HuH-7.5 (cell line): ENCODE measurements at regions not wholly inside any gene's neighbourhood (a gene's known extent, or its start where the extent isn't known, plus 50 kb on each side); places are given as distances from the start of the nearest gene placed in this dataset.
"Not testable (repeated sequence)": the region's sequence is repeated elsewhere in the genome, so short reads cannot be mapped to it uniquely, and the experiment has no call there.

Experiments
- DNase-seq: peaks from one replicate; pipeline ENCODE4 v3.0.0; 2011; ENCODE audit warnings: low spot score

DNA sequence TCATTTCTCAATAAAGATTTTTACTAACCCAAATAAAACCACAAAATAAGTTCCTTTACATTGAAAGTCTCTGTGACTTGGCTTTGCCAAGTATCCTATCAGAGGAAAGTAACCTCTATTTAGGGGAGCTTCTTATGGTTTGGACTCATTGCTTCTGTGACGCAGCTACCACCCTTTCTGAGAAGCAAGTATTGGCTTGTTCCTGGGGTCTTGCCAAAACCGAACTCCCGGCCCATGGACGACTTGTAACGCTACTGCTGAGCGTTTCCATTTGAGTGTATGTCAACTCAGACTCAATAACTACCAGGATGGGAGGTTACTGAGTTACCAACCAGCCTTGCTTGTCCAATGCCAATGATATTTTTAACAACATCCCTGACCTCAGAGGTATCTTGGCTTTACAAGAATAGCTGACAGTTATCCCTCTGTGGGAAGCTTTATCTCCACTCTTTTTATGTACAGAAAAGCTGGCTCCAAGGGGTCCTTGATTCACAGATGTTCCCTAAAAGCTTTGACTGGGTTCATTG, 911.9 kb downstream of the TTLL7 start:
- no peak for DNase-seq

- DNase-seq = no peak
Observed at GRCh38 chr1:83086346-83086745, 912.6 kb downstream of the TTLL7 start.

- no peak for DNase-seq
Observed at GRCh38 chr1:83083589-83084224, 915.2 kb downstream of the TTLL7 start.

DNA sequence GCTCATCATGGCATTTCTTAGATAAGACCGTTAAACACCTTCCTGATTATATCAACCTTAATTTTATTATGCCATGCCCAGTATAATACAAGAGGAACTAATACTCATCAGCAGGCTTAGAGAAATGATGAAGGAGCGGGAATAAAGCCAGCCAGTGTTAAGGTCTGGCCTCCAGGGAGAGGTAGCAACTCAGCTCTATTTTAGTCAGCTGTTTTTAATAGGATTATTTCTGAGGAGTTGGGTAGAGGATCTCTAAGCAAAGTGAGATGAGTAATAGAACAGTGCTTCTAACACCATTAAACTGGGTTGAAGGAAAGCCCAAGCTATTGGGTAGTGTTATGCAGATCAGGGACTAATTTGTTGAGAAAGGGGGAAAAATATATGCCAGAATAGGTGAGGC, 921.5 kb downstream of the TTLL7 start:
- no peak for DNase-seq

DNA sequence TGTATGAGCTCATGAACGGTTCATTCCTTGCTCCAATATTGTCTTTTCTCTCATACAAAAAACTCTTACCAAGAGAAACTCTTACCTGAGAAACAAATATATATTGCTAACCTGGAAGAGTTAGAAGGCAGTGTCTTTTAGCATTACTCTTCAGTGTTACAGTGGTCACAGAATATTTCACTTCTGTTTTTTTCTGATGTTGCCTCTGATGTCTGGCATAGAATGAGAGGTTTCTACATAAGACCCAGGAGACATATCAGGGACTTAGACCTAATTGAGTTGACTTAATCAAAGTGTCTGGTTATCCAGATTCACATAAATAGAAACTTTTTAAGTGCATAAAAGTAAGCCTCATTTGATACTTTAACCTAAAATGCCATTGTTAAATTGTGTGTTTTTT, 923.8 kb downstream of the TTLL7 start:
- no peak for DNase-seq

GRCh38 chr1:83067954-83068353, 931.0 kb downstream of the TTLL7 start:
- no peak for DNase-seq

GRCh38 chr1:83065952-83066727, 932.8 kb downstream of the TTLL7 start:
- no peak for DNase-seq

- no peak for DNase-seq
Observed at GRCh38 chr1:83064589-83065242, 934.2 kb downstream of the TTLL7 start.

GRCh38 chr1:83060651-83061390, 938.1 kb downstream of the TTLL7 start:
- DNase-seq = no peak

DNA sequence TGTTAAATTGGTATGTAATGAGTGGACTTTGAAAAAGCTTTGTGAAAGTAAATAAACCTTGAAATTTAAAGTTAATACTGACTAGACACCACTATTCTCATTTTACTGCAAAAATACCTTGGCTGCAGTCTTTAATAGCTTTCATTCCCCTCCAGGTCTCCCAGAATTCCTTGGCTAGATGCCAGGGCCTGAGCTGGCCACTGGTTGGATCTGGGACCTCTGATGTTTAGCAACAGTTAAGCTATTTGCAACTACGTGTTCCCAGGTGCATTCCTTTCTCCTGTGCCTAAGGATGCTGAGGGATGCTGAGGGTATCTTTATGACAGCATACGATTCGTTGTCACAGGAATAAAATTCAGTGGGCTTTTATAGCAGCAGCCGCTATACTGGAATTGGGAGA, 938.7 kb downstream of the TTLL7 start:
- DNase-seq = no peak

GRCh38 chr1:83058327-83058726, 940.6 kb downstream of the TTLL7 start:
- DNase-seq = no peak

DNA sequence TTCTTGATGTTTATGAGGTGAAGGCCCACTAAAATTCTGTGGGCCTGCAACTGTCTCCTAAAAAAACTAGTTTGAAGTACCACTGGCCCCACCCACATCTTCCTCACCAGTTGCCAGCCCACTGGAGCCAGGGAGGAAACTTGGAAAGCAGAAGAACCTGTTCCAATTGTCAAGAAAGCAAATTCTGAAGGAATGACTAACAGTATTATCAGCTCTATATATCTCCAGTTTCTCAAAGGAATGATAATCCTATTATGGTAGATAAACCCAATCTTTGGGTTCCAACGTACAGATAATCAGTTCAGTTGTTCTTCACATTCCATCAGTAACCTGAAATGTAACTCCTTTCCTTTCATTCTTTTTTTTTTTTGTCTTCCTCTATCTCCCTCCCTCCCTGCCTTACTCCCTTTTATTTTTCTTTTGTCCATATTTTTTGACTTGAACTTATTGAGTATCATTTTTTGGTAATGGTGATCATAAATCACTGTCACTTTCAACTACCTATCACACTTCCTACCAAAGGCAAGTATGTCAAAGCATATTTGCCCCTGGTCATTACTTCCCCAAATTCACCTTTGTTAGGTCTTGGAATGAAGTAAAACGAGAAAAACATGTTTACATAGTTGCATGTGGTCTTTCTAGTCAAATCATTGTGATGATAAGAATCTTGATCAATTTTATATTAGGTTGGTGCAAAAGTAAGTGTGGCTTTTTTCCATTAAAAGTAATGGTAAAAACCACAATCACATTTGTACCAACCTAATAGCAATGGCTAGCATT, 943.4 kb downstream of the TTLL7 start:
- DNase-seq = no peak

GRCh38 chr1:83053446-83053845, 945.5 kb downstream of the TTLL7 start:
- DNase-seq = no peak

- DNase-seq = no peak
Observed at GRCh38 chr1:83052865-83053264, 946.1 kb downstream of the TTLL7 start.

DNA sequence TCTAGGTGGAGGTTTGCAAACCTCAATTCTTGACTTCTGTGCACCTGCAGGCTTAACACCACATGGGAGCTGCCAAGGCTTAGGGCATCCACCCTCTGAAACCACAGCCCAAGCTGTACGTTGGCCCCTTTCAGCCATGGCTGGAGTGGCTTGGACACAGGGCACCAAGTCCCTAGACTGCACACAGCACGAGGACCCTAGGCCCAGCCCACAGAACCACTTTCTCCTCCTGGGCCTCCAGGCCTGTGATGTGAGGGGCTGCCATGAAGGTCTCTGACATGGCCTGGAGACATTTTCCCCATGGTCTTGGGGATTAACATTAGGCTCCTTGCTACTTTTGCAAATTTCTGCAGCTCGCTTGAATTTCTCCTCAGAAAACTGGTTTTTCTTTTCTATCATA, 947.9 kb downstream of the TTLL7 start:
- not testable (repeated sequence) for DNase-seq

DNA sequence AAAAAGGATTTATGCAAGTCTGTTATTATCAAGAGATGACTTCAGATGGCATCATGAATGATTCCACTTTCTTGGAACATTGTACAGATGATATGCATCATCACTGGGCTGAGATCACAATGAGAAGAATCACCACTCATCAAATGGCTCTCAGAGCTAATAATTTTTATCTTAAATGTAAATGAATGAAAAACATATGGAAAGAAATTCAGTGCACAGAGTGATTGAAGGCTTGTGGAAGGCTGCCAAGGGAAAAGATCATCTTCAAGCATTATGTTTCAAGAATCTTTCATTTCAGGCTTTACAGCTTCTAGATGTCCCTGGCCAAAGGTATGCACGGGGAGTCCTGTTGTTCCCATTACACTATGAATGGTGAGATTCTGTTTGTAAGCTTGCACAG, 955.7 kb downstream of the TTLL7 start:
- DNase-seq = no peak

DNA sequence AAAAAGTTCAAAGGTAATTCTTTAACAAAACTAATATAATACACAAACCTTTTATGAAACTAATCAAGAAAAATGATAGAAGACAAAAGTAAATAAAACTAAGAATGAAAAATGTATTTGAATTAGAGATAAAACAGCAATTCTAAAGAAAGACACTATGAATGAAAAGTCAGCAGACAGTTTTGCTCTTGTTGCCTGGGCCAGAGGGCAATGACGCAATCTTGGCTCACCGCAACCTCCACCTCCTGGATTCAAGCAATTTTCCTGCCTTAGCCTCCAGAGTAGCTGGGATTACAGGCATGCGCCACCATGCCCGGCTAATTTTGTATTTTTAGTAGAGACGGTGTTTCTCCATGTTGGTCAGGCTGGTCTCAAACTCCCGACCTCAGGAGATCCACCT, 959.8 kb downstream of the TTLL7 start:
- not testable (repeated sequence) for DNase-seq

DNA sequence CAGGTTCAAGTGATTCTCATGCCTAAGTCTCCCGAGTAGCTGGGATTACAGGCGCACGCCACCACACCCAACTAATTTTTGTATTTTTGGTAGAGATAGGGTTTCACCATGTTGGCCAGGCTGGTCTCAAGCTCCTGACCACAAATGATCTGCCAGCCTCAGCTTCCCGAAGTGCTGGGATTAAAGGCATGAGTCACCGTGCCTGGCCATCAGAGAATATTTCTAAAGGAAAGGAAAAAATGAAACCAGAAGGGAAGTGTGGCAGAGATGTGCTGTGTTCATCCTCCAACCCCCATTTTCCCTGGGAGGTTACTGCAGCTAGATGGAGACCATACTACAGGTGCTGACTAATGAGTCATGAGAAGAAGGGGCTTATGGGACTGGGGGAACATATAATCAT, 964.1 kb downstream of the TTLL7 start:
- no peak for DNase-seq

DNA sequence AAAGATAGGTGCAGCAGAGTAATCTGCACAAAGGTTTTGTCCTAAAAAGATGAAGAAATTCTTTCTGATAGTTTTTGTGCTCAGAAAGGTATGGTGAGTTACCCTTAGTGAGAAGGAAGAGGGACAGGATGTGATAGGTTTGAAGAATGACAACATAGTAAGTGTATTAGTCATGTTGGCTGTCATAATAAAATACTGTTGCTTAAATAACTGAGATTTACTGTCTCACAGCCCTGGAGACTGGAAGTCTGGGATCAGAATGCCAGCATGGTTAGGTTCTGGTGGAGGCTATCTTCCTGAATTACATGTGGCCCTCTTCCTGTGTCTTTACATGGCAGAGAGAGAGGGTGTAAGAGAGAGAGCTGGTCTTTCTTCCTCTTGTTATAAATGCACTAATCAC, 965.2 kb downstream of the TTLL7 start:
- DNase-seq = no peak

DNA sequence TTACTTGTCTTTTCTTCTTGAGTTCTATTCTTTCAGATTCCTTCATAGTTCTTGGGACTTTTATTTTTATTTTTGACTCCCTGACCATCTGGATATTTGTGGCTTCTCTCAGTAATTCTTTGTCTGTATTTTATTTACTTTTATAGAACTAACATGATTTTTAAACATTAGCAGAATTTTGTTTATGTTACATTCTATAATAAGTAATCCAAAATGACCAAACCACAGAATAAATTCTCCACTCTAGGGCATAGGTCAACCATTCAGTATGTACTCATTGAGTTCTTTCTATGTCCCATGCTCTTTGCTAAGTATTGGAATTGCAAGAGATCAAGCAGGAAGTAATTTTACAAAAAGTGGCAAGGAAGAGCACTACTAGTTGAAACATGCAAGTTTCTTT, 969.0 kb downstream of the TTLL7 start:
- DNase-seq = no peak

GRCh38 chr1:83029050-83029449, 969.9 kb downstream of the TTLL7 start:
- no peak for DNase-seq

DNA sequence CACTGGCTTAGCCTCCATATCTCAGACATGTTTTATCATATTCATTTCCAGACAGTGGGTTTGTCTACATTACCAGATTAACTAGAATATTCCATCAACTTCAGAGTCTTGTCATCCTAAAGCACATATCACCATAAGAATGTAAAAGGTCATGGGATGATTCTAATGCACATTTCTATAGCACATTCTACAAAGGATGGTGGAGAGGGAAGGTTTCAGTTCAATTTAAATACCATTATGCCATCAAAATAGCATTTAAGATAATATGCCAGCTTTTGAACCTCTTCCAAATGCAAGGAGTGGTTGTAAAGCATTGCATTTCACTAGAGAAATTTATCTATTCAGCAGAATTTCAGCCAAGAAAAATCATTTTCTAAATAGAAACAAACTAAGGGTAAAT, 970.5 kb downstream of the TTLL7 start:
- no peak for DNase-seq
